ENCODE measurements at regions not wholly inside any gene's neighbourhood (a gene's known extent, or its start where the extent isn't known, plus 50 kb on each side); places are given as distances from the start of the nearest gene placed in this dataset.
A peak's percentile ranks its signal among the peaks of the same experiment; 100 is the strongest.

- no peak for DNase-seq (ENCODE audit: low read depth in 6 of 9, low spot score in 9 of 9)
- Histone ChIP-seq H3K27ac (ENCODE audit: low read depth in 1 of 2, low read length in 1 of 2) (no peak overlapping the region), H3K36me3 (ENCODE audit: control insufficient read depth in 2 of 2, insufficient read depth in 2 of 2, low read length in 1 of 2) (no peaks in the 10 kb centered on the region), H3K4me1 (ENCODE audit: control insufficient read depth in 2 of 2, insufficient read depth in 2 of 2, low read length in 2 of 2) (no peaks in the 10 kb centered on the region), H3K9me3 (ENCODE audit: control insufficient read depth in 2 of 2, insufficient read depth in 1 of 2, low read length in 1 of 2) (no peaks in the 10 kb centered on the region), H3K4me3 (ENCODE audit: low read length in 2 of 2) (no peak overlapping the region), H3K27me3 (ENCODE audit: control insufficient read depth in 2 of 2, insufficient read depth in 1 of 2, low read length in 1 of 2) (no peaks in the 10 kb centered on the region)
- 97% methylated on average over 2 of the region's 2 CpGs for WGBS
Observed at GRCh38 chr3:38968891-38969290, 82.9 kb downstream of the SCN11A start.

- 91% methylated on average over 4 of the region's 4 CpGs for WGBS
- H3K27ac ChIP-seq (ENCODE audit: low read depth in 1 of 2, low read length in 1 of 2) = no peak overlapping the region
- no peaks in the 10 kb centered on the region for H3K27me3 ChIP-seq (ENCODE audit: control insufficient read depth in 2 of 2, insufficient read depth in 1 of 2, low read length in 1 of 2)
- no peak for DNase-seq (ENCODE audit: low read depth in 6 of 9, low spot score in 9 of 9)
- H3K4me1 ChIP-seq (ENCODE audit: control insufficient read depth in 2 of 2, insufficient read depth in 2 of 2, low read length in 2 of 2) = no peaks in the 10 kb centered on the region
- H3K36me3 ChIP-seq (ENCODE audit: control insufficient read depth in 2 of 2, insufficient read depth in 2 of 2, low read length in 1 of 2) = no peaks in the 10 kb centered on the region
- no peak overlapping the region for H3K4me3 ChIP-seq (ENCODE audit: low read length in 2 of 2)
- no peaks in the 10 kb centered on the region for H3K9me3 ChIP-seq (ENCODE audit: control insufficient read depth in 2 of 2, insufficient read depth in 1 of 2, low read length in 1 of 2)
Observed at GRCh38 chr3:38968403-38968802, 83.3 kb downstream of the SCN11A start.

GRCh38 chr3:38967693-38967989 is 84.1 kb downstream of the SCN11A start:
- Histone ChIP-seq H3K9me3 (ENCODE audit: control insufficient read depth in 2 of 2, insufficient read depth in 1 of 2, low read length in 1 of 2) (no peaks in the 10 kb centered on the region), H3K4me3 (ENCODE audit: low read length in 2 of 2) (no peak overlapping the region), H3K4me1 (ENCODE audit: control insufficient read depth in 2 of 2, insufficient read depth in 2 of 2, low read length in 2 of 2) (no peaks in the 10 kb centered on the region), H3K27me3 (ENCODE audit: control insufficient read depth in 2 of 2, insufficient read depth in 1 of 2, low read length in 1 of 2) (no peaks in the 10 kb centered on the region), H3K36me3 (ENCODE audit: control insufficient read depth in 2 of 2, insufficient read depth in 2 of 2, low read length in 1 of 2) (no peaks in the 10 kb centered on the region), H3K27ac (ENCODE audit: low read depth in 1 of 2, low read length in 1 of 2) (no peak overlapping the region)
- 95% methylated on average over 1 of the region's 1 CpG for WGBS
- DNase-seq (ENCODE audit: low read depth in 6 of 9, low spot score in 9 of 9) = no peak

GRCh38 chr3:38966811-38967692 is 84.7 kb downstream of the SCN11A start:
- no peak overlapping the region for H3K4me3 ChIP-seq (ENCODE audit: low read length in 2 of 2)
- H3K9me3 ChIP-seq (ENCODE audit: control insufficient read depth in 2 of 2, insufficient read depth in 1 of 2, low read length in 1 of 2) = no peaks in the 10 kb centered on the region
- no peaks in the 10 kb centered on the region for H3K36me3 ChIP-seq (ENCODE audit: control insufficient read depth in 2 of 2, insufficient read depth in 2 of 2, low read length in 1 of 2)
- H3K4me1 ChIP-seq (ENCODE audit: control insufficient read depth in 2 of 2, insufficient read depth in 2 of 2, low read length in 2 of 2) = no peaks in the 10 kb centered on the region
- H3K27ac ChIP-seq (ENCODE audit: low read depth in 1 of 2, low read length in 1 of 2) = no peak overlapping the region
- H3K27me3 ChIP-seq (ENCODE audit: control insufficient read depth in 2 of 2, insufficient read depth in 1 of 2, low read length in 1 of 2) = no peaks in the 10 kb centered on the region
- DNase-seq (ENCODE audit: low read depth in 6 of 9, low spot score in 9 of 9) = no peak
- 93% methylated on average over 4 of the region's 4 CpGs for WGBS

GRCh38 chr3:38964646-38965045 is 87.1 kb downstream of the SCN11A start:
- no peak for DNase-seq (ENCODE audit: low read depth in 6 of 9, low spot score in 9 of 9)
- 99% methylated on average over 4 of the region's 4 CpGs for WGBS

GRCh38 chr3:38964204-38964603 is 87.5 kb downstream of the SCN11A start:
- WGBS = 97% methylated on average over 5 of the region's 5 CpGs

More at GRCh38 chr3:38964646-38965045, 87.1 kb downstream of the SCN11A start:
- no peaks in the 10 kb centered on the region for H3K27me3 ChIP-seq (ENCODE audit: control insufficient read depth in 2 of 2, insufficient read depth in 1 of 2, low read length in 1 of 2)
- no peak overlapping the region for H3K4me3 ChIP-seq (ENCODE audit: low read length in 2 of 2)
- H3K4me1 ChIP-seq (ENCODE audit: control insufficient read depth in 2 of 2, insufficient read depth in 2 of 2, low read length in 2 of 2) = no peaks in the 10 kb centered on the region
- no peaks in the 10 kb centered on the region for H3K9me3 ChIP-seq (ENCODE audit: control insufficient read depth in 2 of 2, insufficient read depth in 1 of 2, low read length in 1 of 2)
- no peaks in the 10 kb centered on the region for H3K36me3 ChIP-seq (ENCODE audit: control insufficient read depth in 2 of 2, insufficient read depth in 2 of 2, low read length in 1 of 2)
- H3K27ac ChIP-seq (ENCODE audit: low read depth in 1 of 2, low read length in 1 of 2) = no peak overlapping the region

GRCh38 chr3:38960953-38961622 is 90.7 kb downstream of the SCN11A start:
- Histone ChIP-seq H3K9me3 (ENCODE audit: control insufficient read depth in 2 of 2, insufficient read depth in 1 of 2, low read length in 1 of 2) (no peaks in the 10 kb centered on the region), H3K4me3 (ENCODE audit: low read length in 2 of 2) (no peak overlapping the region), H3K36me3 (ENCODE audit: control insufficient read depth in 2 of 2, insufficient read depth in 2 of 2, low read length in 1 of 2) (no peaks in the 10 kb centered on the region), H3K27me3 (ENCODE audit: control insufficient read depth in 2 of 2, insufficient read depth in 1 of 2, low read length in 1 of 2) (no peaks in the 10 kb centered on the region), H3K4me1 (ENCODE audit: control insufficient read depth in 2 of 2, insufficient read depth in 2 of 2, low read length in 2 of 2) (no peaks in the 10 kb centered on the region), H3K27ac (ENCODE audit: low read depth in 1 of 2, low read length in 1 of 2) (no peak overlapping the region)
- 33% methylated on average over 5 of the region's 5 CpGs for WGBS
- peak in 8 of 9 donors; percentile 8 to 57 (median 23) for DNase-seq (ENCODE audit: low read depth in 6 of 9, low spot score in 9 of 9)

More at GRCh38 chr3:38964204-38964603, 87.5 kb downstream of the SCN11A start:
- Histone ChIP-seq H3K27ac (ENCODE audit: low read depth in 1 of 2, low read length in 1 of 2) (no peak overlapping the region), H3K27me3 (ENCODE audit: control insufficient read depth in 2 of 2, insufficient read depth in 1 of 2, low read length in 1 of 2) (no peaks in the 10 kb centered on the region), H3K36me3 (ENCODE audit: control insufficient read depth in 2 of 2, insufficient read depth in 2 of 2, low read length in 1 of 2) (no peaks in the 10 kb centered on the region), H3K4me1 (ENCODE audit: control insufficient read depth in 2 of 2, insufficient read depth in 2 of 2, low read length in 2 of 2) (no peaks in the 10 kb centered on the region), H3K4me3 (ENCODE audit: low read length in 2 of 2) (no peak overlapping the region), H3K9me3 (ENCODE audit: control insufficient read depth in 2 of 2, insufficient read depth in 1 of 2, low read length in 1 of 2) (no peaks in the 10 kb centered on the region)
- no peak for DNase-seq (ENCODE audit: low read depth in 6 of 9, low spot score in 9 of 9)

- no peak for DNase-seq (ENCODE audit: low read depth in 6 of 9, low spot score in 9 of 9)
- 93% methylated on average over 8 of the region's 8 CpGs for WGBS
- no peaks in the 10 kb centered on the region for H3K4me1 ChIP-seq (ENCODE audit: control insufficient read depth in 2 of 2, insufficient read depth in 2 of 2, low read length in 2 of 2)
- no peaks in the 10 kb centered on the region for H3K36me3 ChIP-seq (ENCODE audit: control insufficient read depth in 2 of 2, insufficient read depth in 2 of 2, low read length in 1 of 2)
- H3K9me3 ChIP-seq (ENCODE audit: control insufficient read depth in 2 of 2, insufficient read depth in 1 of 2, low read length in 1 of 2) = no peaks in the 10 kb centered on the region
- H3K27me3 ChIP-seq (ENCODE audit: control insufficient read depth in 2 of 2, insufficient read depth in 1 of 2, low read length in 1 of 2) = no peaks in the 10 kb centered on the region
- no peak overlapping the region for H3K4me3 ChIP-seq (ENCODE audit: low read length in 2 of 2)
- H3K27ac ChIP-seq (ENCODE audit: low read depth in 1 of 2, low read length in 1 of 2) = no peak overlapping the region
Observed at GRCh38 chr3:38960042-38960622, 91.6 kb downstream of the SCN11A start.

GRCh38 chr3:38958026-38958720 is 93.6 kb downstream of the SCN11A start:
- H3K9me3 ChIP-seq (ENCODE audit: control insufficient read depth in 2 of 2, insufficient read depth in 1 of 2, low read length in 1 of 2) = no peaks in the 10 kb centered on the region
- WGBS = 95% methylated on average over 5 of the region's 5 CpGs

More at GRCh38 chr3:38958026-38958720, 93.6 kb downstream of the SCN11A start:
- DNase-seq (ENCODE audit: low read depth in 6 of 9, low spot score in 9 of 9) = no peak
- Histone ChIP-seq H3K4me3 (ENCODE audit: low read length in 2 of 2) (no peak overlapping the region), H3K27me3 (ENCODE audit: control insufficient read depth in 2 of 2, insufficient read depth in 1 of 2, low read length in 1 of 2) (no peaks in the 10 kb centered on the region), H3K36me3 (ENCODE audit: control insufficient read depth in 2 of 2, insufficient read depth in 2 of 2, low read length in 1 of 2) (no peaks in the 10 kb centered on the region), H3K4me1 (ENCODE audit: control insufficient read depth in 2 of 2, insufficient read depth in 2 of 2, low read length in 2 of 2) (no peaks in the 10 kb centered on the region), H3K27ac (ENCODE audit: low read depth in 1 of 2, low read length in 1 of 2) (no peak overlapping the region)
